HepG2 (cell line): ENCODE measurements at regions not wholly inside any gene's neighbourhood (a gene's known extent, or its start where the extent isn't known, plus 50 kb on each side); places are given as distances from the start of the nearest gene placed in this dataset.

Source experiments
- ATAC-seq: fragments of 200-7000 bp; cut with Tn5 transposase; 3 replicates; pipeline ENCODE4 v1.9.1; 2020; ENCODE audit warnings: mild to moderate bottlenecking, moderate library complexity
- BruUV-seq: library from RNA; stranded (reverse); fragments of 400-500 nt; replicated peaks from 2 replicates; lab custom pipeline; 2021; lab: Mats Ljungman, UMichigan
- CTCF ChIA-PET: fragments of 300-600 bp; formaldehyde crosslinking; extraction: SDS; loops from one replicate; lab custom pipeline; 2021; ENCODE audit warnings: low total read pairs, inconsistent platforms, low intra/inter-chr PET ratio; lab: Yijun Ruan, JAX
- POLR2A ChIA-PET: fragments of 350-600 bp; sonication (Branson Sonifier 250); formaldehyde crosslinking; loops from one replicate; lab custom pipeline; 2020; ENCODE audit warnings: antibody characterized with exemption, inconsistent platforms; lab: Yijun Ruan, JAX
- DNase-seq: peaks from one replicate; pipeline ENCODE4 v3.0.0-alpha.2; 2015; ENCODE audit warnings: low spot score
- FAIRE-seq: peaks from 3 replicates; lab custom pipeline; 2011; peaks lifted over from hg19 to GRCh38; lab: Jason Lieb, UNC
- H2AFZ ChIP-seq: one replicate; pipeline ENCODE4 v1.6.1; 2011; ENCODE audit warnings: low read length, inconsistent platforms
- H3K27ac ChIP-seq: fragments of 300-600 bp; 3 replicates; pipeline ENCODE4 v1.8.0; 2011; ENCODE audit warnings: mixed run types, mild to moderate bottlenecking, mixed read lengths, low read length, inconsistent platforms; ENCODE audit not compliant: insufficient read depth; ENCODE audit errors: extremely low read length
- H3K27me3 ChIP-seq, 2 experiments: fragments of 200-600 bp in 1 of 2; 2 replicates in 1 of 2; 3 replicates in 1 of 2; pipeline versions ENCODE4 v1.6.0 to v1.8.0; 2011; ENCODE audit warnings: low read length in 2 of 2, mild to moderate bottlenecking in 2 of 2, moderate library complexity in 2 of 2, inconsistent platforms in 1 of 2; ENCODE audit not compliant: insufficient read depth in 2 of 2, control insufficient read depth in 1 of 2
- H3K36me3 ChIP-seq, 2 experiments: fragments of 200-600 bp in 1 of 2; replicated peaks in 1 of 2; 2 replicates in 1 of 2; 3 replicates in 1 of 2; pipeline versions ENCODE4 v1.5.1 to v1.8.0; 2011; ENCODE audit warnings: low read length in 2 of 2, inconsistent platforms in 1 of 2; ENCODE audit not compliant: insufficient read depth in 2 of 2, control insufficient read depth in 1 of 2
- H3K4me1 ChIP-seq: 2 replicates; pipeline ENCODE4 v1.5.1; 2012; ENCODE audit warnings: low read length, inconsistent platforms; ENCODE audit not compliant: insufficient read depth
- H3K4me2 ChIP-seq: 2 replicates; pipeline ENCODE4 v1.6.0; 2011; ENCODE audit warnings: low read depth, low read length, inconsistent platforms
- H3K4me3 ChIP-seq, 3 experiments: fragments of 200-600 bp in 1 of 3; sonication (generic), shearing (Covaris generic) in 1 of 3; replicated peaks in 1 of 3; 2 replicates each; pipeline ENCODE4 v1.5.1; 2011 to 2016; ENCODE audit warnings: low read length in 3 of 3, inconsistent platforms in 2 of 3, low read depth in 2 of 3, mild to moderate bottlenecking in 2 of 3, control low read depth in 1 of 3, mixed read lengths in 1 of 3; ENCODE audit not compliant: insufficient read depth in 1 of 3
- H3K79me2 ChIP-seq: one replicate; pipeline ENCODE4 v1.6.1; 2011; ENCODE audit warnings: low read length, inconsistent platforms; ENCODE audit not compliant: insufficient read depth
- H3K9ac ChIP-seq: 2 replicates; pipeline ENCODE4 v1.6.0; 2011; ENCODE audit warnings: mild to moderate bottlenecking, low read depth, low read length, inconsistent platforms; ENCODE audit not compliant: insufficient read depth
- H3K9me3 ChIP-seq: 2 replicates; pipeline ENCODE4 v1.5.1; 2012; ENCODE audit warnings: mild to moderate bottlenecking, low read length
- H4K20me1 ChIP-seq: 2 replicates; pipeline ENCODE4 v1.6.0; 2011; ENCODE audit warnings: inconsistent platforms, mild to moderate bottlenecking, low read length, moderate library complexity; ENCODE audit not compliant: insufficient read depth
- ATF7 ChIP-seq, 2 experiments: fragments of 450-650 bp in 1 of 2; sonication (generic) in 1 of 2; formaldehyde crosslinking in 1 of 2; IDR thresholded peaks; 2 replicates each; pipeline versions ENCODE4 v1.4.0 to v1.6.1; 2016 to 2020; ENCODE audit warnings: antibody characterized with exemption in 1 of 2, mild to moderate bottlenecking in 1 of 2, missing genetic modification reagents in 1 of 2
- CREB1 ChIP-seq, 2 experiments: fragments of 450-650 bp in 1 of 2; IDR thresholded peaks; 2 replicates each; pipeline ENCODE4 v1.6.1; 2016 to 2017; ENCODE audit warnings: control low read depth in 1 of 2, mild to moderate bottlenecking in 1 of 2, missing compliant biosample characterization in 1 of 2, missing genetic modification characterization in 1 of 2
- RFXANK ChIP-seq: IDR thresholded peaks from 2 replicates; pipeline ENCODE4 v1.6.1; 2016
- WGBS: methylation state at CpG from one replicate; pipeline ENCODE4 v1.1.6; 2017; ENCODE audit warnings: low lambda C conversion rate; 5-methylcytosine and 5-hydroxymethylcytosine counted together
- in situ Hi-C: cut with HindIII; loops from 2 replicates; pipeline ENCODE4 v1.10.0; 2017; ENCODE audit warnings: low pct_unique_long_range_greater_than_20kb; ENCODE audit not compliant: extremely low pct_ligation_motif_present
- intact Hi-C: fragments of 100-400 bp; cut with micrococcal nuclease; formaldehyde crosslinking; loops from one replicate; pipeline ENCODE4 v1.10.0; 2022; ENCODE audit not compliant: unreplicated experiment
- TF ChIP-seq, protein P1 (sequence below): sonication (generic); formaldehyde crosslinking; IDR thresholded peaks from 2 replicates; pipeline ENCODE4 v1.9.0; 2021; ENCODE audit warnings: missing genetic modification reagents, mild to moderate bottlenecking, borderline replicate concordance
- TF ChIP-seq, protein P2 (sequence below): sonication (generic); formaldehyde crosslinking; conservative IDR thresholded peaks from 2 replicates; pipeline ENCODE4 v1.5.0; 2020; ENCODE audit warnings: missing genetic modification reagents

DNA sequence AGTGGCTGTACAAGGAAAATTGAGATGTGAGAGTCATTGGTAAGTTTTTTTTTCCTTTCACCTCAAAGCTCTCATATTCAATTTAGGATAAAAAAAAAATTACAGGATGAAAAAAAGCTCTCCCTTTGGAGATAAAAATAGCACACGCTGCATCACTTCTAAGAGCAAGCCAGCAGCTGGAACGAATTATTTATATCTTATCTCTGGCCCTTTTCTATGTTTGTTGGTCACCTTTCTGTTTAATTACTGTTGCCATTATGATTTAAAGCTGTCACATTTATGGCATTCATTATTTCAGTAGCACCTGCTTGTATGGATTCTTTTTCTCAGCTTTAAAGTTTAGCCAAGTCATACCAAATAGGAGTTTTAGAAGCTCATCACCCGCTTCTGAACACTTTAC, 171.6 kb upstream of the PDZRN3 start:
- BruUV-seq, result no TSS peak
- FAIRE-seq, result no peak
- H3K4me2 ChIP-seq, result no peak overlapping the region
- H3K27me3 ChIP-seq, result no peaks in the 10 kb centered on the region
- ChIA-PET POLR2A (no interaction called here), CTCF (no interaction called here)
- intact Hi-C loops (no loop called here), in situ Hi-C loops (no loop called here)
- no peaks in the 10 kb centered on the region for H3K9me3 ChIP-seq
- ATAC-seq, result no peak
- no peaks in the 10 kb centered on the region for H3K79me2 ChIP-seq
- H3K27ac ChIP-seq, result no peak overlapping the region
- no peak overlapping the region for H3K9ac ChIP-seq
- no peak overlapping the region for H2AFZ ChIP-seq
- DNase-seq, result no peak
- 8% methylated on average over 3 of the region's 3 CpGs for WGBS
- TF ChIP-seq, protein P1, sequence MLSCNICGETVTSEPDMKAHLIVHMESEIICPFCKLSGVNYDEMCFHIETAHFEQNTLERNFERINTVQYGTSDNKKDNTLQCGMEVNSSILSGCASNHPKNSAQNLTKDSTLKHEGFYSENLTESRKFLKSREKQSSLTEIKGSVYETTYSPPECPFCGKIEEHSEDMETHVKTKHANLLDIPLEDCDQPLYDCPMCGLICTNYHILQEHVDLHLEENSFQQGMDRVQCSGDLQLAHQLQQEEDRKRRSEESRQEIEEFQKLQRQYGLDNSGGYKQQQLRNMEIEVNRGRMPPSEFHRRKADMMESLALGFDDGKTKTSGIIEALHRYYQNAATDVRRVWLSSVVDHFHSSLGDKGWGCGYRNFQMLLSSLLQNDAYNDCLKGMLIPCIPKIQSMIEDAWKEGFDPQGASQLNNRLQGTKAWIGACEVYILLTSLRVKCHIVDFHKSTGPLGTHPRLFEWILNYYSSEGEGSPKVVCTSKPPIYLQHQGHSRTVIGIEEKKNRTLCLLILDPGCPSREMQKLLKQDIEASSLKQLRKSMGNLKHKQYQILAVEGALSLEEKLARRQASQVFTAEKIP (CRISPR knock-in tag), result no peak
- no peak for TF ChIP-seq CREB1 (IDR thresholded peaks at IDR 0.05)
- no peak for TF ChIP-seq CREB1 (CRISPR knock-in tag; IDR thresholded peaks at IDR 0.05)
- TF ChIP-seq RFXANK, result no peak
- no peaks in the 10 kb centered on the region for H3K4me1 ChIP-seq
- H3K36me3 ChIP-seq, result no peaks in the 10 kb centered on the region
- no peaks in the 10 kb centered on the region for H4K20me1 ChIP-seq
- no peak overlapping the region for H3K4me3 ChIP-seq

DNA sequence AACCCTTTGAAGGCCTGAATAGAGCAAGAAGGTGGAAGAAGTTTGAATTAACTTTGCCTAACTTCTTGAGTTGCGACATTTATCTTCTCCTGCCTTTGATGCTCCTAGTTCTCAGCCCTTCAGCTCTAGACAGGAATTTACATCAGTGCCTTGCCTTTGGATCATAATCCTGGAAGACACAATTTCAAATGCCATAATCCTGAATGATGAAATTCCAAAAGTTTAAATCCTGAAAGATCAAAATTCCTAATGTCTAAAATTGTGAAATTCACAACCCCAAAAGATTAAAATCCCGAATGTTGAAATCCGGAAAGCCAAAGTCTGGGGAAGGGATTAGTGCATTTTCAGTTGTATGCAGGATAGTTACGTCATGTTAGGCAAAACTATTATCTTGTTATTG, 166.6 kb upstream of the PDZRN3 start:
- DNase-seq (no peak), FAIRE-seq (no peak), ATAC-seq (no peak)
- Histone ChIP-seq H2AFZ (no peak overlapping the region), H3K9ac (no peak overlapping the region), H3K27me3 (no peaks in the 10 kb centered on the region), H3K27ac (no peak overlapping the region), H3K36me3 (no peaks in the 10 kb centered on the region), H3K4me3 (no peak overlapping the region), H3K9me3 (no peaks in the 10 kb centered on the region), H4K20me1 (no peaks in the 10 kb centered on the region), H3K79me2 (no peaks in the 10 kb centered on the region), H3K4me1 (no peaks in the 10 kb centered on the region), H3K4me2 (no peak overlapping the region)
- in situ Hi-C loops, result no loop called here
- TF ChIP-seq ATF7 (IDR thresholded peaks at IDR 0.05) (peak; percentile 56), ATF7 (CRISPR knock-in tag; IDR thresholded peaks at IDR 0.05) (no peak)
- TF ChIP-seq, protein P2, sequence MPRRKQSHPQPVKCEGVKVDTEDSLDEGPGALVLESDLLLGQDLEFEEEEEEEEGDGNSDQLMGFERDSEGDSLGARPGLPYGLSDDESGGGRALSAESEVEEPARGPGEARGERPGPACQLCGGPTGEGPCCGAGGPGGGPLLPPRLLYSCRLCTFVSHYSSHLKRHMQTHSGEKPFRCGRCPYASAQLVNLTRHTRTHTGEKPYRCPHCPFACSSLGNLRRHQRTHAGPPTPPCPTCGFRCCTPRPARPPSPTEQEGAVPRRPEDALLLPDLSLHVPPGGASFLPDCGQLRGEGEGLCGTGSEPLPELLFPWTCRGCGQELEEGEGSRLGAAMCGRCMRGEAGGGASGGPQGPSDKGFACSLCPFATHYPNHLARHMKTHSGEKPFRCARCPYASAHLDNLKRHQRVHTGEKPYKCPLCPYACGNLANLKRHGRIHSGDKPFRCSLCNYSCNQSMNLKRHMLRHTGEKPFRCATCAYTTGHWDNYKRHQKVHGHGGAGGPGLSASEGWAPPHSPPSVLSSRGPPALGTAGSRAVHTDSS (CRISPR knock-in tag), result no peak
- 3% methylated on average over 4 of the region's 4 CpGs for WGBS
- BruUV-seq, result no TSS peak
- ChIA-PET POLR2A (no interaction called here), CTCF (no interaction called here)
- intact Hi-C loops, result no loop called here
